Keratinocyte (primary cell): ENCODE measurements at regions not wholly inside any gene's neighbourhood (a gene's known extent, or its start where the extent isn't known, plus 50 kb on each side); places are given as distances from the start of the nearest gene placed in this dataset.

Experiments used
- DNase-seq: peaks from one replicate; pipeline ENCODE4 v3.0.0-alpha.2; 2011; ENCODE audit warnings: low read depth, missing footprints, low spot score
- FAIRE-seq: peaks from 2 replicates; lab custom pipeline; 2011; peaks lifted over from hg19 to GRCh38; lab: Jason Lieb, UNC
- H2AFZ ChIP-seq: 2 replicates; pipeline ENCODE4 v1.6.0; 2012; ENCODE audit warnings: low read length, control low read depth, inconsistent platforms; ENCODE audit not compliant: control insufficient read depth
- H3K27ac ChIP-seq: 2 replicates; pipeline ENCODE4 v1.5.1; 2011; ENCODE audit warnings: low read length; ENCODE audit not compliant: control insufficient read depth, insufficient read depth
- H3K27me3 ChIP-seq: 3 replicates; pipeline ENCODE4 v1.6.0; 2011; ENCODE audit warnings: low read length; ENCODE audit not compliant: control insufficient read depth, insufficient read depth; ENCODE audit errors: extremely low read depth
- H3K36me3 ChIP-seq, 2 experiments: 2 replicates in 1 of 2; 3 replicates in 1 of 2; pipeline ENCODE4 v1.5.1; 2011; ENCODE audit warnings: low read length in 2 of 2, mild to moderate bottlenecking in 1 of 2; ENCODE audit not compliant: control insufficient read depth in 2 of 2, insufficient read depth in 2 of 2; ENCODE audit errors: extremely low read depth in 1 of 2
- H3K4me1 ChIP-seq: 3 replicates; pipeline ENCODE4 v1.5.1; 2011; ENCODE audit warnings: low read length; ENCODE audit not compliant: control insufficient read depth, insufficient read depth; ENCODE audit errors: extremely low read depth
- H3K4me2 ChIP-seq: 3 replicates; pipeline ENCODE4 v1.6.0; 2011; ENCODE audit warnings: low read depth, low read length; ENCODE audit not compliant: control insufficient read depth, insufficient read depth; ENCODE audit errors: extremely low read depth
- H3K4me3 ChIP-seq, 3 experiments: fragments of 200-600 bp in 1 of 3; sonication (generic) in 1 of 3; 2 replicates in 2 of 3; 3 replicates in 1 of 3; pipeline ENCODE4 v1.5.1; 2011 to 2016; ENCODE audit warnings: low read length in 3 of 3, mild to moderate bottlenecking in 3 of 3, control low read depth in 2 of 3, inconsistent platforms in 1 of 3, low read depth in 1 of 3, mixed read lengths in 1 of 3, mixed run types in 1 of 3, moderate library complexity in 1 of 3; ENCODE audit not compliant: control insufficient read depth in 2 of 3, insufficient read depth in 2 of 3; ENCODE audit errors: extremely low read depth in 1 of 3
- H3K79me2 ChIP-seq: 2 replicates; pipeline ENCODE4 v1.6.0; 2012; ENCODE audit warnings: low read length; ENCODE audit not compliant: control insufficient read depth, insufficient read depth
- H3K9ac ChIP-seq: 3 replicates; pipeline ENCODE4 v1.6.0; 2011; ENCODE audit warnings: low read length; ENCODE audit not compliant: control insufficient read depth, insufficient read depth; ENCODE audit errors: extremely low read depth
- H3K9me1 ChIP-seq: 3 replicates; pipeline ENCODE4 v1.6.0; 2011; ENCODE audit warnings: low read length; ENCODE audit not compliant: control insufficient read depth, insufficient read depth; ENCODE audit errors: extremely low read depth
- H3K9me3 ChIP-seq: 2 replicates; pipeline ENCODE4 v1.5.1; 2012; ENCODE audit warnings: low read depth, low read length; ENCODE audit not compliant: control insufficient read depth
- H4K20me1 ChIP-seq: 3 replicates; pipeline ENCODE4 v1.6.0; 2011; ENCODE audit warnings: low read length; ENCODE audit not compliant: control insufficient read depth, insufficient read depth; ENCODE audit errors: extremely low read depth
- CTCF ChIP-seq, 3 experiments: IDR thresholded peaks in 1 of 3; conservative IDR thresholded peaks in 1 of 3; optimal IDR thresholded peaks in 1 of 3; 2 replicates in 2 of 3; 3 replicates in 1 of 3; pipeline versions ENCODE3 to v1.5.1; 2011; ENCODE audit warnings: low read length in 3 of 3, mild to moderate bottlenecking in 3 of 3, moderate library complexity in 2 of 3, control low read depth in 1 of 3, inconsistent platforms in 1 of 3; ENCODE audit not compliant: insufficient read depth in 2 of 3; ENCODE audit errors: extremely low read depth in 1 of 3
- EZH2 ChIP-seq: IDR thresholded peaks from one replicate; pipeline ENCODE4 v1.6.1; 2012; ENCODE audit warnings: inconsistent platforms, mild to moderate bottlenecking, low read length, moderate library complexity
- dilution Hi-C: fragments of 300-500 bp; cut with MboI; formaldehyde crosslinking; loops from one replicate; pipeline ENCODE4 v1.7.0; 2020; ENCODE audit warnings: low sequenced_read_pairs; ENCODE audit not compliant: extremely low pct_ligation_motif_present

GRCh38 chr3:65265942-65266590 is 578.3 kb upstream of the ADAMTS9 start:
- no peaks in the 10 kb centered on the region for H3K27me3 ChIP-seq
- no peaks in the 10 kb centered on the region for H3K79me2 ChIP-seq
- H3K4me2 ChIP-seq, result no peak overlapping the region
- DNase-seq (no peak), FAIRE-seq (no peak)
- no peaks in the 10 kb centered on the region for H3K9me1 ChIP-seq
- no peaks in the 10 kb centered on the region for H3K9me3 ChIP-seq
- no peak overlapping the region for H3K9ac ChIP-seq
- no peak overlapping the region for H2AFZ ChIP-seq
- no peak overlapping the region for H3K4me3 ChIP-seq
- H3K4me1 ChIP-seq, result no peaks in the 10 kb centered on the region
- dilution Hi-C loops, result no loop called here
- no peak overlapping the region for H3K27ac ChIP-seq
- TF ChIP-seq EZH2 (no peak), CTCF (optimal IDR thresholded peaks at IDR 0.05 in 1 of 3, IDR thresholded peaks at IDR 0.05 in 1 of 3, conservative IDR thresholded peaks at IDR 0.05 in 1 of 3; ENCODE audit: extremely low read depth in 1 of 3, insufficient read depth in 2 of 3, low read length in 3 of 3) (no peak)
- no peaks in the 10 kb centered on the region for H3K36me3 ChIP-seq
- no peaks in the 10 kb centered on the region for H4K20me1 ChIP-seq

GRCh38 chr3:65265511-65265910 is 577.7 kb upstream of the ADAMTS9 start:
- no peak overlapping the region for H3K4me2 ChIP-seq
- TF ChIP-seq EZH2 (no peak), CTCF (optimal IDR thresholded peaks at IDR 0.05 in 1 of 3, IDR thresholded peaks at IDR 0.05 in 1 of 3, conservative IDR thresholded peaks at IDR 0.05 in 1 of 3; ENCODE audit: extremely low read depth in 1 of 3, insufficient read depth in 2 of 3, low read length in 3 of 3) (no peak)
- H3K4me1 ChIP-seq, result no peaks in the 10 kb centered on the region
- no peaks in the 10 kb centered on the region for H3K27me3 ChIP-seq
- H4K20me1 ChIP-seq, result no peaks in the 10 kb centered on the region
- no peaks in the 10 kb centered on the region for H3K9me3 ChIP-seq
- no peak for DNase-seq
- no peak overlapping the region for H3K9ac ChIP-seq
- no peaks in the 10 kb centered on the region for H3K79me2 ChIP-seq
- H3K27ac ChIP-seq, result no peak overlapping the region
- dilution Hi-C loops, result no loop called here
- H3K9me1 ChIP-seq, result no peaks in the 10 kb centered on the region
- FAIRE-seq, result no peak
- H3K4me3 ChIP-seq, result no peak overlapping the region
- no peak overlapping the region for H2AFZ ChIP-seq
- H3K36me3 ChIP-seq, result no peaks in the 10 kb centered on the region
